H1 (cell line): ENCODE measurements at regions not wholly inside any gene's neighbourhood (a gene's known extent, or its start where the extent isn't known, plus 50 kb on each side); places are given as distances from the start of the nearest gene placed in this dataset.
"Not testable (repeated sequence)": the region's sequence is repeated elsewhere in the genome, so short reads cannot be mapped to it uniquely, and the experiment has no call there.

ENCODE experiments used
- CHD2 ChIP-seq: IDR thresholded peaks from 2 replicates; pipeline ENCODE4 v1.6.1; 2012; ENCODE audit warnings: low read length, improper control_type of control experiment
- EGR1 ChIP-seq: IDR thresholded peaks from 2 replicates; pipeline ENCODE4 v1.6.1; 2011; ENCODE audit warnings: low read depth, low read length, borderline replicate concordance
- EP300 ChIP-seq, 2 experiments: IDR thresholded peaks; 1 replicate in 1 of 2; 2 replicates in 1 of 2; pipeline ENCODE4 v1.6.1; 2011 to 2012; ENCODE audit warnings: low read depth in 2 of 2, low read length in 2 of 2, mild to moderate bottlenecking in 2 of 2, borderline replicate concordance in 1 of 2, inconsistent platforms in 1 of 2, moderate library complexity in 1 of 2
- EZH2 ChIP-seq: fragments of 200-600 bp; sonication (generic); IDR thresholded peaks from 2 replicates; pipeline ENCODE4 v1.7.1; 2012; ENCODE audit warnings: low read depth, mild to moderate bottlenecking, moderate library complexity, low read length, inconsistent platforms; ENCODE audit not compliant: severe bottlenecking
- HDAC6 ChIP-seq: IDR thresholded peaks from one replicate; pipeline ENCODE4 v1.7.1; 2012; ENCODE audit warnings: low read depth, mild to moderate bottlenecking, inconsistent platforms, low read length, moderate library complexity
- JUND ChIP-seq: IDR thresholded peaks from 2 replicates; pipeline ENCODE4 v1.6.1; 2011; ENCODE audit warnings: mild to moderate bottlenecking, improper control_type of control experiment, low read length
- POLR2A ChIP-seq, 2 experiments: IDR thresholded peaks; 1 replicate in 1 of 2; 2 replicates in 1 of 2; pipeline ENCODE4 v1.6.1; 2011; ENCODE audit warnings: low read depth in 2 of 2, low read length in 2 of 2, mild to moderate bottlenecking in 2 of 2; ENCODE audit errors: control extremely low read depth in 1 of 2
- RAD21 ChIP-seq, 2 experiments: IDR thresholded peaks in 1 of 2; conservative IDR thresholded peaks in 1 of 2; 2 replicates each; pipeline ENCODE4 v1.6.1; 2011; ENCODE audit warnings: low read depth in 2 of 2, low read length in 2 of 2, improper control_type of control experiment in 1 of 2, inconsistent platforms in 1 of 2, mild to moderate bottlenecking in 1 of 2, moderate library complexity in 1 of 2
- SUZ12 ChIP-seq: fragments of 200-600 bp; sonication (generic); IDR thresholded peaks from 2 replicates; pipeline ENCODE4 v1.6.1; 2012; ENCODE audit warnings: mild to moderate bottlenecking, inconsistent platforms, low read length, moderate library complexity, mixed read lengths
- TAF7 ChIP-seq: optimal IDR thresholded peaks from 2 replicates; pipeline ENCODE3; 2011; ENCODE audit warnings: low read depth, mild to moderate bottlenecking, inconsistent platforms, low read length, moderate library complexity, borderline replicate concordance
- TBP ChIP-seq: IDR thresholded peaks from 2 replicates; pipeline ENCODE4 v1.6.1; 2011; ENCODE audit warnings: low read depth, low read length, improper control_type of control experiment
- ZNF274 ChIP-seq: IDR thresholded peaks from 2 replicates; pipeline ENCODE4 v1.7.0; 2012; ENCODE audit warnings: low read length, borderline replicate concordance; ENCODE audit errors: extremely low read depth
- TF ChIP-seq, protein P1 (sequence below), 3 experiments: IDR thresholded peaks; 1 replicate in 2 of 3; 2 replicates in 1 of 3; pipeline versions ENCODE4 v1.5.1 to v1.6.1; 2011; ENCODE audit warnings: low read length in 3 of 3, mild to moderate bottlenecking in 3 of 3, inconsistent platforms in 2 of 3, low read depth in 1 of 3, moderate library complexity in 1 of 3; ENCODE audit not compliant: insufficient read depth in 1 of 3; ENCODE audit errors: control extremely low read depth in 1 of 3
- TF ChIP-seq, protein P2 (sequence below): IDR thresholded peaks from 2 replicates; pipeline ENCODE4 v1.6.1; 2011; ENCODE audit warnings: low read length, improper control_type of control experiment

DNA sequence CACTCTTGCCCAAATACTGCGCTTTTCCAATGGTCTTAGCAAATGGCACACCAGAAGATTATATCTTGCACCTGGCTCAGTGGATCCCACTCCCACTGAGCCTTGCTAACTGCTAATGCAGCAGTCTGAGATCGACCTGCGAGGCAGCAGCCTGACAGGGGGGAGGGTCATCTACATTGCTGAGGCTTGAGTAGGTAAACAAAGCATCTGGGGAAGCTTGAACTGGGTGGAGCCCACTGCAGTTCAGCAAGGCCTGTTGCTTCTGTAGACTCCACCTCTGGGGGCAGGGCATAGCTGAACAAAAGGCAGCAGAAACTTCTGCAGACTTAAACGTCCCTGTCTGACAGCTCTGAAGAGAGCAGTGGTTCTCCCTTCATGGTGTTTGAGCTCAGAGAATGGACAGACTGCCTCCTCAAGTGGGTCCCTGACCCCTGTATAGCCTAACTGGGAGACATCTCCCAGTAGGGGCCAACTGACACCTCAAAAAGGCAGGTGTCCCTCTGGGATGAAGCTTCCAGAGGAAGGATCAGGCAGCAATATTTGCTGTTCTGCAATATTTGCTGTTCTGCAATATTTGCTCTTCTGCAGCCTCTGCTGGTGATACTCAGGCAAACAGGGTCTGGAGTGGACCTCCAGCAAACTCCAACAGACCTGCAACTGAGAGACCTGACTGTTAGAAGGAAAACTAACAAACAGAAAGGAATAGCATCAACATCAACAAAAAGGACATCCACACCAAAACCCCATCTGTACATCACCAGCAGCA lies 93.0 kb upstream of the MEGF10 start:
- TF ChIP-seq EZH2; POLR2A (IDR thresholded peaks at IDR 0.05; ENCODE audit: control extremely low read depth in 1 of 2, low read depth in 2 of 2, low read length in 2 of 2); JUND; TBP; ZNF274; SUZ12; EGR1; RAD21 (IDR thresholded peaks at IDR 0.05 in 1 of 2, conservative IDR thresholded peaks at IDR 0.05 in 1 of 2; ENCODE audit: low read depth in 2 of 2, low read length in 2 of 2); TAF7; EP300 (IDR thresholded peaks at IDR 0.05; ENCODE audit: borderline replicate concordance in 1 of 2, low read depth in 2 of 2, low read length in 2 of 2); CHD2; HDAC6: not testable (repeated sequence)
- TF ChIP-seq, protein P1, sequence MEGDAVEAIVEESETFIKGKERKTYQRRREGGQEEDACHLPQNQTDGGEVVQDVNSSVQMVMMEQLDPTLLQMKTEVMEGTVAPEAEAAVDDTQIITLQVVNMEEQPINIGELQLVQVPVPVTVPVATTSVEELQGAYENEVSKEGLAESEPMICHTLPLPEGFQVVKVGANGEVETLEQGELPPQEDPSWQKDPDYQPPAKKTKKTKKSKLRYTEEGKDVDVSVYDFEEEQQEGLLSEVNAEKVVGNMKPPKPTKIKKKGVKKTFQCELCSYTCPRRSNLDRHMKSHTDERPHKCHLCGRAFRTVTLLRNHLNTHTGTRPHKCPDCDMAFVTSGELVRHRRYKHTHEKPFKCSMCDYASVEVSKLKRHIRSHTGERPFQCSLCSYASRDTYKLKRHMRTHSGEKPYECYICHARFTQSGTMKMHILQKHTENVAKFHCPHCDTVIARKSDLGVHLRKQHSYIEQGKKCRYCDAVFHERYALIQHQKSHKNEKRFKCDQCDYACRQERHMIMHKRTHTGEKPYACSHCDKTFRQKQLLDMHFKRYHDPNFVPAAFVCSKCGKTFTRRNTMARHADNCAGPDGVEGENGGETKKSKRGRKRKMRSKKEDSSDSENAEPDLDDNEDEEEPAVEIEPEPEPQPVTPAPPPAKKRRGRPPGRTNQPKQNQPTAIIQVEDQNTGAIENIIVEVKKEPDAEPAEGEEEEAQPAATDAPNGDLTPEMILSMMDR (IDR thresholded peaks at IDR 0.05; ENCODE audit: control extremely low read depth in 1 of 3, insufficient read depth in 1 of 3, low read depth in 1 of 3, low read length in 3 of 3) = not testable (repeated sequence)
- TF ChIP-seq, protein P2, sequence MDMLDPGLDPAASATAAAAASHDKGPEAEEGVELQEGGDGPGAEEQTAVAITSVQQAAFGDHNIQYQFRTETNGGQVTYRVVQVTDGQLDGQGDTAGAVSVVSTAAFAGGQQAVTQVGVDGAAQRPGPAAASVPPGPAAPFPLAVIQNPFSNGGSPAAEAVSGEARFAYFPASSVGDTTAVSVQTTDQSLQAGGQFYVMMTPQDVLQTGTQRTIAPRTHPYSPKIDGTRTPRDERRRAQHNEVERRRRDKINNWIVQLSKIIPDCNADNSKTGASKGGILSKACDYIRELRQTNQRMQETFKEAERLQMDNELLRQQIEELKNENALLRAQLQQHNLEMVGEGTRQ = not testable (repeated sequence)
